LoVo (cell line): ENCODE measurements at regions not wholly inside any gene's neighbourhood (a gene's known extent, or its start where the extent isn't known, plus 50 kb on each side); places are given as distances from the start of the nearest gene placed in this dataset.
A peak's percentile ranks its signal among the peaks of the same experiment; 100 is the strongest.

Experiments
- DNase-seq: peaks from one replicate; pipeline ENCODE4 v3.0.0-alpha.2; 2016; ENCODE audit warnings: low spot score

GRCh38 chr17:77321649-77322513 is 181.1 kb downstream of the SEC14L1 start:
- DNase-seq, result no peak

GRCh38 chr17:77322514-77323412 is 182.0 kb downstream of the SEC14L1 start:
- peak; percentile 90 for DNase-seq

GRCh38 chr17:77323413-77324171 is 182.8 kb downstream of the SEC14L1 start:
- DNase-seq, result no peak

- DNase-seq, result no peak
Observed at GRCh38 chr17:77324227-77324626, 183.5 kb downstream of the SEC14L1 start.

- DNase-seq, result no peak
Observed at GRCh38 chr17:77325577-77326075, 184.9 kb downstream of the SEC14L1 start.

GRCh38 chr17:77326076-77326591 is 185.4 kb downstream of the SEC14L1 start:
- no peak for DNase-seq

GRCh38 chr17:77326636-77327035 is 185.9 kb downstream of the SEC14L1 start:
- DNase-seq, result no peak

- no peak for DNase-seq
Observed at GRCh38 chr17:77327181-77327565, 186.4 kb downstream of the SEC14L1 start.

GRCh38 chr17:77327566-77328464 is 187.0 kb downstream of the SEC14L1 start:
- DNase-seq, result no peak

- no peak for DNase-seq
Observed at GRCh38 chr17:77328823-77329740, 188.3 kb downstream of the SEC14L1 start.

GRCh38 chr17:77329741-77330531 is 189.2 kb downstream of the SEC14L1 start:
- no peak for DNase-seq

- no peak for DNase-seq
Observed at GRCh38 chr17:77330602-77331081, 189.9 kb downstream of the SEC14L1 start.

- DNase-seq, result peak; percentile 71
Observed at GRCh38 chr17:77331301-77331864, 190.6 kb downstream of the SEC14L1 start.

GRCh38 chr17:77332034-77332971 is 191.5 kb downstream of the SEC14L1 start:
- no peak for DNase-seq

GRCh38 chr17:77332981-77333685 is 192.4 kb downstream of the SEC14L1 start:
- peak; percentile 61 for DNase-seq

GRCh38 chr17:77337150-77337549 is 196.4 kb downstream of the SEC14L1 start:
- DNase-seq, result no peak
